HG02678 (cell line): ENCODE measurements at regions not wholly inside any gene's neighbourhood (a gene's known extent, or its start where the extent isn't known, plus 50 kb on each side); places are given as distances from the start of the nearest gene placed in this dataset.
"Not testable (repeated sequence)": the region's sequence is repeated elsewhere in the genome, so short reads cannot be mapped to it uniquely, and the experiment has no call there.

Experiments
- ATAC-seq: cut with Tn5 transposase; IDR thresholded peaks from one replicate; pipeline ENCODE4 v1.9.1; 2021; ENCODE audit warnings: mild to moderate bottlenecking, moderate library complexity; ENCODE audit not compliant: unreplicated experiment

DNA sequence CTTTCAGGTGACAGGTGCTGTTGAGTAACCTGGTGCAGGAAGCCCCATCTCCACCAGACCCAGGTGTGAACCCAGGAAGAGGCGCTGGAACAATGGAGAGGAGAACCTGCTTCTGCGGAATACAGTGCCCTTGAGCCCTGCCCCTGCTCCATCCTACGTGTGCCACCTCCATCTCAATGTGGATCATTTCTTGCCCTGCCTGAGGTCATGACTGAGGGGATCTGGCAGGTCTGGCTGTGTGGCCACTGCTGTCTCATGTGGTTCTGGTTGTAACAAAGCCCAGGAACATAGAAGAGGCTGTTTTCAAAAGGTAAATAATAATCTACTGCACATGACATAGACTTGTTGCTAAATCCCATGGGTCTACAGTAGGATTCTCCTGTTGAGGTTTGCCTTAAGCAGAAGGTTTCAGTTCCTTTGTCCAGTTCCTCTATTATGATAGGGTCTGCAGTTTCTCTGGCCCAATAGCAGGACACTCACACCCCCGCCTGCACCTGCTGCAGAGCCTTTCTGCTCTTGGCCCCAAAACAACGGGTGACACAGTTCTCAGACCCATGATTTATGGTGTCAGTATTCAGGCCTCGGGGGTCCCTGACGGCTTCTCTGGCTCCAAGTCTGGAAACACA lies 113.5 kb upstream of the IGLL5 start:
- no peak for ATAC-seq

DNA sequence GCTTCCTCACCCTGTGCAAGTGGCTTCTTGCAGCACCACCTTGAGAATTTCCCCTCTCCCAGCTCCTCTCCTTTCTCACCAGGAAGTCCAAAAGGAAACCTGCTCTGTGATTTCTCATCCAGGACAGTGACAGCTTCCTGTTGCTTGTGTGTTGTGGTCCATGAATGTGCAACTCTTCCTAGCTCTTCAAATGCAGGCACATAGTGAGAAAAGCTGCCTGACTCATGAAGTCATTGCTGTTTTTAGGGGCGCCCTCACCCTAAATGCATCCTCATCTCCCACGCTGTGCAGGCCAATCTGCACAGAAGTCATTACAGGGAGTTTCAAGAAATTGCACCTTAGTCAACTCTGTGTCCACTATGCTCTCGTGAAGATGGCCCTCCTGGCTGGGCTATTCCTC lies 112.9 kb upstream of the IGLL5 start:
- ATAC-seq = not testable (repeated sequence)

DNA sequence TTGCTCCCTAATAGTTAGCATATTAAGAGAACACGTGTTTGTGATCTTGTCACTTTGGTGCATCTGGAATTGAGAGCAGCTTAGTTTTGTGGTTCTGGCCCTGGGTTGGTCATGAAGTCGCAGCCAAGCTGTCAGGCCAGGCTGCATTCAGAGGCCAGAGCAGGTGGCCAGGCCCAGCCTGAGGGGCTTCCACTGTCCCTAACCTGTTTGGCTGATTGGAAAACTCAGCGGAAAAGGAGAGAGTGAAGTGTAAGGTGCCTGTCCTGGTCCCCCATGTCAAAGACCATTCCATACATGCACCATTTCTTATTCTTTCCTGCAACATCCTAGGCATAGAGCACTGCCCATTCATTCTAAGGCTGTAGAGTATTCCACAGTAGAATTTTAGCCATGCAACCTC lies 111.5 kb upstream of the IGLL5 start:
- no peak for ATAC-seq

DNA sequence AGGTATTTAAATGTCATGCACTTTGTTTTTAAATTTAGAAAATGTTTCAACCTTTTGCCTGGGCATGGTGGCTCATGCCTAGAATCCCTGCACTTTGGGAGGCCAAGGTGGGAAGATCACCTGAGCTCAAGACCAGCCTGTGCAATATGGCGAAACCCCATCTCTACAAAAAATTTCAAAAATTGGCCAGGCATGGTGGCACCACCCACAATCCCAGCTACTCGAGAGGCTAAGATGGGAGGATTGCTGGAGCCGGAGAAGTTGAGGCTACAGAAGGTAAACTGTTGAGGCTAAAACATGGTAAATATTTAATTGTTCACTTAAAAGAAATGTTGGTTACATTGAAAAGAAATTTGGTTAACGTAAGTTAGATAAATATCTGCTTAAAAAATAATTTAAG lies 108.4 kb upstream of the IGLL5 start:
- no peak for ATAC-seq

DNA sequence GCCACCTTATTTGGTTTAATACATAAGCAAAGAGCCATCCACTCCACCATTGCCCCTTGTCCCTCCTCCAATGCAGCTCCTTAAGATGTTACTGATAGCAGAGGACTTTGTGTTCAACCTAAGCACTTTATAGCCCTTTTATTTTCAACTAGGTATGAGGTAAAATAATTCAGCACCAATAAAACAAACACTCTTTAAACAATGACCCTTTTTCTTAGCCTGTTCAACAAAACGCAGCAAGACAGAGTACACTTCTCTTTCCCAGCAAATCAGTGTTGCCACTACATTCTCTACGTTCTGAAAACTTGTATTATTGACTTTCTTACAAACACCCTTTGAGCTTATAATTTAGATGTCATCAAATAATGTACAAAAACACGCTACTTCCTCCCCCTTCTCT lies 104.0 kb upstream of the IGLL5 start:
- ATAC-seq = no peak

DNA sequence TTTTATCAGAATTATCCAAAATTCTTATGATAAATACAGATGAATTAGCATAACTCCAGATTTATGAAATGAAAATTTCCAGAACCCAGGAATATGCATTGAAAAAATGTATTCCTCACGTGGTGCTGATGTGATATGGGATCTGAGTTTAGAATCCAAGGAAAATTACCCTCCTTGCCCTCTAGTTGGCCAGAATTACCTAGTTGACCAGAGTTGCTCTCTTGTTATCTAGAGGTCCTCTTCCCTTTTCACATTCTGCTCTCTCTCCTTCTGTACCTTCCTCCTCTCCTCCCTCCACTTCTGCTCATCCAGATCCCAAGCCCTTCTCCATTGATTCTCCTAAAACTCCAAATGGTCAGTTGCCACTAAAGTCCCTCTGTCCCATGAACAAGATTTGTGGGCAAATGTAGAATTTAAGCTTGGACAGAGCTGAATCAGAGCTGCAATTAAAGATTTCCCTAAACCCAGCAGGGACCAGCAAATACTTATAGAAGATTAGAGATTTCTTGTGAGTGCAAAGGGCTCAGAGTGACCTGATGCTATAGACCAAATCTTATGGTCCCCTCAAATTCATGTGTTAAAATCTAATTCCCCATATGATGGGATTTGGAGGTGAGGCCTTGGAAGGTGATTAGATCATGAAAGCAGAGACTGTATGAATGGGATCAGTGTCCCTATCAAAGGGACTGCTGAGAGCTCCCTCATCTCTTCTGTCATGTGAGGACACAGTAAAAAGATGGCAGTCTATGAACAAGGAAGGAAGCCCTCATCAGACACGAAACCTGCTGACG lies 103.2 kb upstream of the IGLL5 start:
- no peak for ATAC-seq

DNA sequence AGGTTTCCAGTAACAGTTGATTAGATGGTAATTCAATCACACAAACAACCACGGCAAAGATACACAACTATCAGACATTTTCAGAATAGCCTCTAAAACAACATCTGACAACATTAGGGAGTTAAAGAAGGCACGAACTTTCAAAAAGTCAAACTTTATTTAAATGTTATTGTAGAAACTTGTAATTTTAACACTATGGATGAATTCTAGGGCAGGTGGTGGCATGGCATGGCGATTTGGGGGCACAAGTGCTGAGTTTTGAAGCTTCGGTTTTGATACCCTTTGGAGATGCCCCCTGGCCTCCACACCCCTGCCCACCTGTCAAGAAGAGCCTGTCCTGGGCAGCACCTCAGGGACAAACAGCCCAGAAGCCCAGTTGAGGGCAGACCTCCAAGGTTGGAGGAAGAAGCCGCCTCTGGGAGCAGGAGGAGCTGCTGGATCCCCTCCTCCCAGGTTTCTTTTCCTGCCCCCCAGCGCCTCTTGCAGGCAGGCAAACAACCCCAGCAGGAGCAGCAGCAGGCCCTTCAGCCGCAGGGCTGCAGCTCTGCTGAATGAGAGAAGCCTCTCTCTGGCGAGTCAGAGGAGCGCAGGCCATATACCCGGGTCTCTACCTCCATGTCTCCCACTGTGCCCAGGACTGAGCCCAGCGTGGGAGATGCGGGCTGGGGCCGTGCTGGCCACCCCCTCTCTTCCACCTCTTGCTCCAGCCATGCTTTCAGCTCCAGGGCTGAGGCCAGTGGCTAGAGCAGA lies 102.1 kb upstream of the IGLL5 start:
- no peak for ATAC-seq

DNA sequence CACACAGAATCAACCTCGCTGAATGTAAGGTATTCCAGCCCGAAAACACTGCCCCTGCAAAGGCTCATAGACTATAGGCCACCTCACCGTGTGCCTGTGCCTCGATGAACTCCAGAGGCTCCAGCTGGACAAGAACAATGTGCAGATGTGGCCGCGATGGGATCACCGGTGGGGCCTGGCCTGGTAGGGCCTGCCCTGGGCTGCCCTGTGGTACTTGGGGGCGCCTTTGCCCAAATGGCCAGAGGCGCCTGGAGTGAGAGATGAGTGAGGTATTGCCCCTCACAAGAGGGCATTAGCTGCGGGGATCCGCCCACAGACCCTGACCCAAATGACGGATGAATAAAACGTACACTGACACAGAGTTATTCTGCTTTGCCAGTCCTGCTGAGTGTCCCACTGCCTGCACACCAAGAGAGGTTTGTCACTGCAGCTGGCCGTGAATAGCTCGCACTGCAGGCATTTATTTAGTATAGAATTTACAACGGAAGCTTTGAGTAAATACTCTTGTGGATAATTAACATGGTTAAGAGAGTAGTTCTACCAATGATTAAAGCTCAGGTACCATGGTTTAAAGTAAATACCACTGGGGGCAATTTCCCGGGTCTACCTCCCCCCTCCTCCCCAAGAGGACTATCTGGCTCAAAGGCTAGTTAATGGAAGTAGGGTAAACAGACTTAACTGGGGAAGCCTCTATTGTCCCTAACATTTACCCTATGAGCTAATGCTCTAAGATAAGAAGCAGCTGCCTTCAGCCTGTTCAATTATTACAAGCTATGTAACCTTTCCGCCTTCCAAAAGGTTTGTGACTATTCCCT lies 101.1 kb upstream of the IGLL5 start:
- no peak for ATAC-seq

DNA sequence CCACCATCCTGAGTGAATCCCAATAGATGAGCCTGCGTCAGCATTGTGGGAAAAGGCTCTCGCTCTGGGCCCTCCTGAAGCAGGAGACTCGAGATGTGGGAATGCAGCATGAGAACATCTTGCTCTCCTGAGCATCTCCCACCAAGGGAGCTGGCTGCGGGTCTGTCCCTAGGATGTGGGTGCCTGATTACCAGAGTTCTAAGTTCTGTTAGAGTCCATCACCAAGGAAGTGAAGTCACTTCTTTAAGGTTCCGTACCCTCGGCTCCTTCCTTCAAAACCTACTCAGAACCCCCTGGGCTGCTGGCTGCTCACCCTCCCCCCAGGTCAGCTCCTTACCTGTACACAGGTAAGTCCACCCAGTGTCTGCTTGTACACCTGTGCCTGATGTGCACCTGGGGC lies 100.5 kb upstream of the IGLL5 start:
- no peak for ATAC-seq

DNA sequence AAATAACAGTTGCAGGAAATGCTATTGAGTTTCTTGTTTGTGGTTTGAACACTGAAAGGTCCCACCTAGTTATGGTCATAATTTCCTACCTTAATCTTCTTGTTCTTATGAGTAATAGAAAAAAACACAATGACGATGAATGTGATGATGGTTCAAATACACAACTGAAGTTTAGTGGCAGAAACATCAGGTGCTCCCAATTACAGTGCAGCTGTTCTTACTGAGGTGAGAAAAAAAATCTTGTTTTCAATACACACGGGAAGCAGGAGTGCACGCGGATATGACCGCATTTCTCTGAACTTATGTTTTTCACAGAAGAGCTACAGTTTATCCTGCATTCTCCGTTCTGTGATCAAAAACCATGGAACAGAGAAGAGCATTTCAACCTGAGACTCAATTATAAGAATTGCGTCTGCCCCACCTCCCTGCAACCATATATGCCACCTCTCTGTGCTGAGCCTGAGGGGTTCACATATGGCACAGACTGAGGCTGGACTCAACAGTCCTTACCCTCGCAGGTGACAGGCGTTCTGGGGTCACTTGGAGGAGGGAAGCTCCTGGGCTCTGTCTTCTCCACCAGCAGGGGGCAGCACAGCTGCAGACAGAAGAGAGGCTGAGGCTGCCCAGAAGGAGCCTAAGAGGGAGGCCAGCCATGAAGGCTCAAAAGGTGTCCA lies 99.7 kb upstream of the IGLL5 start:
- no peak for ATAC-seq

DNA sequence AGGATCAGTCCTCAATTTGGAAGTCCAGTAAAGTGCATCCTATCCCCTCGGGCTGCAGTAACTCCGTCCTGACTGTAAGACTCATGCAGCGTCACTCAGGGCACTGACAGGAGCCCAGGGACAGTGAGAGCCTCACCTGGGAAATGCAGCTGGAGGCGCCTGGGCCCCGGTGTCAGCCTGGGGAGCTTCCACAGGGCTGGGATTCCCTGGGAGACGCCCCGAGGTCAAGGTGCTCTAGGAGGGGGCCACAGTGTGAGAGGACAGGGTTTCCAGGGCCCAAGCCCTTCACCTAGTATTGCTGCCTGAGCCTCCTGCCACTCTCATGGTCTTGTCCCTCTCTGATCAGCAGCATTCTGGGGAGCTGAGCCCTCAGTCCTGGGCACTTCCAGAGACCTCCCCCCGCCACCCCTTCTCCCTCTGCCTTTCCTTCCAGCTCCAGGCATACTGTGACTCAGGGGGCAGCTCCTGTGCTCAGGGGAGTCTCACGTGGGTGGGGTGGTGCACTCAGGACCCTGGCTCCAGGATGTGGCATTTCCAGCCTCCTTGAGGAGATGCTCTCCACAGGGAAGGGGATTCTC lies 99.1 kb upstream of the IGLL5 start:
- ATAC-seq = no peak

DNA sequence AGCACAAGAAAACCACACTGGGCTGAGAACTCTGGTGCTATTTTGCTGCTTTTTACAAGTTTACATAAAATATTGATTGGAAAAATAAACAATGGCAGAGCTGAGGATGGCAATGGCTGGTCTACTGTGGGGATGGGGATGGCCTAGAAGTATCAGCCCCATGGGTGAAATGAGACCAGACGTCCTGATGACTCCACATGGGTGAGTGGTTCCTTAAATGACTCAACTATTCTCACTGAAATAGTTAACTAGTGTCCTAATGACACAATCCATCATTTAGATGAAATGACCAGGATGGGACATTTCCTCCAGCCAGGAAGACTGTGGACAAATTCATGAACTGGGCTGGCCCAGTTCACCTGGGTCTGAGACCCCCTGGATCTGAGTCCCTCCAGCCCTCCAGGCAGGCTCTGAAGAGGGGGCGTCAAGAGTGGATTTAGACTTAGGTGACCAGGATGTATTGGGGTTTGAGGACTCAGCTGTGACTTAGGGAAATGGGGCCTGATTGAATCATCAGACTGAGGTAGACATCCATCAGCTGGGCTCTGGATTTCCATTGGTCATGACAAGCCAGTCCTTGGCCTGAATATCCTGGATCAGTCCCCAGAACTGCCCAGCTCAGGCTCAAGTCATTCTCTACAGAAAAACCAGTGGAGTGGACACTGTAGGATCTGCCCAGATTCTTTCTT lies 98.2 kb upstream of the IGLL5 start:
- ATAC-seq = no peak

DNA sequence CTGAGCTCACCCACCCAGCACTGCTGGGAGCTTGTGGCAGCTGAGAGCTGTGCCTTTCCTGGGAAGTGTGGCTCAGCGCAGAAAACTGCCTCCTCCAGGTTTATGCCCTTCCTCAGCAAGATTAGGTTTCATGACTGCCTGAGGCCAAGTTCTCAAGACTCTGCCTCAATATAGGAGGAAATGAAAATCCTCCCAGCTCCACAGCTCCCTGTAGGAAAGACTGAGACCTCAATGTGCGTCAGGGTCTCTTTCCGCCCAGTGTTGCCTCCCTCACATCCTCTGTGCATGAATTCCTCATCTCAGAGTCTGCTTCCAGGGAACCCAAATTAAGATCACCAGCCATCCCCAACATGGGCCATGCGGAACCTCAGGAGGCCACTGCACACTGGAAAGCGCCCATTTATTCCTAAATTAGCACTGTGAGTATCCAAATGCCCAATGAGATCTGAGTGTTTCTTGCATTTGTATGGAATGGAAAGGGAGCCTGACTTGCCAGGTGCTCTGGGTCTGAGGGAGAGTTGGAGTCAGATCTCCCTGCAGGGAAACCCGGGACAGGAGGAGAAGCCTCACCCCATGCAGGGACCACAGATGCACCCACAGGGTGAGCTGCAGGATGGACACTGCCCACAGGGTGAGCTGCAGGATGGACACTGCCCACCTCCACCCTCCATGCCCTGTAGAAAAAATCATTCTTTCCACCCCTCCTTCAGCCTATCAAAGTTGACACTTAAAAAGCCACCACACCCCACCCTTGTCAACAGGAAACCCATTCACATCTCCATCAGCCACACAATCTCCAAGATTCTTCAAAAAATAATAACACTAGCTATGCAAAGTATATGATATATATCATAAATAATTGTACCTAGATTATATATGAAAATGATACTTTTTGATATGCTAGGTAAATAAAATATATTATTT lies 97.4 kb upstream of the IGLL5 start:
- no peak for ATAC-seq

DNA sequence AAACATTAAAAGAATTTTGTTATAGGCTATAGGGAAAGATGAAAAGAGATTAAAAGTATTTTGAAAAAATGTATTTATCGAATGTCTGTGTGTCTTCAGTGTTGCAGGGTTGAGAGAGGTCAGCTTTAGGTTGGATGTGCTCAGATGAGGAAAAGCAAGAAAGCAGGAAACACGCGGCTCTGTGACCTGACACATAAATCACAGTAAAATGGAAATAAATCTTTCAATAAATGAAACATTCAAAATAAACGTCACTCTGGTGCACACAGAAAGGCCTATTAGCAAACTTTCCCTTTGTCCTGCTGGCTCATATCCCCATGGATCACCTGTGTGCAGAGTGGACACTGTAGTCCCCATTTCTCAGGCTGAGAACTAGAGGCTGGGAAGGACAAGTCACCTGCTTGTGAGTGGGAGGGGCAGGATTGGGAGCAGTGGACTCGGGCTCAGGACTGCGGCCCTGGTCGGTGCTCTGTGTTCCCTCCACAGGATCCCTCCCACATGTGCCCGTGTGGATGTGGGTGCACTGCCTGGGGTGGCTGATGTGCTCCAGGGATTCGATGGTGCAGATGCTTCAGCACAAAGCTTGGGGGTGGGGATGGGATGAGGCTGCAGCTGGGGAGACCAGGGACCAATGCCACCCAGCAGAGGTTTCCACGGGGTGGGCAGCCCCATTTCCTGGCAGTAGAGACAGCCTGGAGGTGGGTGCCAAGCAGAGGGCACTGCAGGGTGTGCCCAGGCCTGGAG lies 96.0 kb upstream of the IGLL5 start:
- no peak for ATAC-seq

DNA sequence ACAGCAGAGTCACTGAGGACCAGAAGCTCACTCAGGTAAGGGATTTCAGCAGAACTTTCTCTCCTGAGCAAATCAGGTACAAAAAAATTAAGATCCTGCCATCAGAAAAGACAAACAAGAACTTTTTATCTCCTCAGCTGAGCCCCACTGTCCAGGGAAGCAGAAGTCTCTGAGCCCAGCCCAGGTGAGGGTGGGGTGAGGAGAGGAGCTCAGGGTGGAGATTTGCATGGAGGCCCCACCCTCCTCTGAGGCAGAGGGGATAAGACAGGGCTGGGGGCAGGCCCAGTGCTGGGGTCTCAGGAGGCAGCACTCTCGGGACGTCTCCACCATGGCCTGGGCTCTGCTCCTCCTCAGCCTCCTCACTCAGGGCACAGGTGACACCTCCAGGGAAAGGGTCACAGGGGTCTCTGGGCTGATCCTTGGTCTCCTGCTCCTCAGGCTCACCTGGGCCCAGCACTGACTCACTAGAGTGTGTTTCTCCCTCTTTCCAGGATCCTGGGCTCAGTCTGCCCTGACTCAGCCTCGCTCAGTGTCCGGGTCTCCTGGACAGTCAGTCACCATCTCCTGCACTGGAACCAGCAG lies 95.3 kb upstream of the IGLL5 start:
- not testable (repeated sequence) for ATAC-seq

DNA sequence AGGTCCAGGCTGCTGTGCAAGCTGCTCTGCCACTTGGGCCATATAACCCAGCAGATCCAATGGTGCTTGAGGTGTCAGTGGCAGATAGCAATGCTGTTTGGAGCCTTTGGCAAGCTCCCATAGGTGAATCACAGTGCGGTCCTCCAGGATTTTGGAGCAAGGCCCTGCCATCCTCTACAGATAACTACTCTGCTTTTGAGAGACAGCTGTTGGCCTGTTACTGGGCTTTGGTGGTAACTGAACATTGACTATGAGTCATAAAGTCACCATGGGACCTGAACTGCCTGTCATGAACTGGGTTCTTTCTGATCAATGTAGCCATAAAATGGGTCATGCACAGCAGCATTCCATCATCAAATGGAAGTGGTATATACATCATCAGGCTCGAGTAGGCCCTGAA lies 92.0 kb upstream of the IGLL5 start:
- not testable (repeated sequence) for ATAC-seq

DNA sequence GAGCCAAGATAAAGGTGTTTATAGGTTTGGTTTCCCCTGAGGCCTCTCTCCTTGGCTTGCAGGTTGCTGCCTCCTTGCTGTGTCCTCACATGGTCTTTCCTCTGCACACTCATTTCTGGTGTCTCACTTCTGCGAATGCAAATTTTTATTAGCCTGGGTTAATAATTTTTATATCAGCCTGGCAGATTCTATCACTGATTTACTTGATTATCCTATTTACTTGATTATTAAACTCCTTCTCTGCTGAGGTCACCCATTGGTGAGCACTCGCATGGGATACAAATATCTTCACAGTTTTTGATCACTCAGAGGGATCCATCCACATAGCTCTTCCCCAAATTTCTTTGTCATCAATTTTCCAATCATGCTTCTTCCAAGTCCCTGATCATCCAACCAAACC lies 90.9 kb upstream of the IGLL5 start:
- ATAC-seq = no peak

DNA sequence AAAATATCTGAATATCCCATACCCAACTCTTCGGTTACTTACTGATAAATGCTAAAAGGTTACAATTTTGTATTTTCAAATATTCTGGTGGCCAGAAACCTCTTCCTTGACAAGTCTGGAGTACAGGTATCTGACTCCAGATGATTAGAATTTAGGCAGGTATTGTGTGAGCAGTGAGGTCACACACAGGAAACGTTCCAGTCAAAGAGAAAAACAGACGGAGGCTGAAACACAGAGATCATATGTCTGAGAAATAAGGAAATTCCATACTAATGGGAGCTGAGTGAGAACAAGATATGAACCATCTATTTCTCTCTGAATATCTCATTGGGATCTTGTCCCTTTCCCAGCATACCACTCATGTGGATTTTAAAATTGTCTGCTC lies 89.4 kb upstream of the IGLL5 start:
- no peak for ATAC-seq
